HG03354 (cell line): ENCODE measurements at regions not wholly inside any gene's neighbourhood (a gene's known extent, or its start where the extent isn't known, plus 50 kb on each side); places are given as distances from the start of the nearest gene placed in this dataset.

Experiments used
- ATAC-seq: cut with Tn5 transposase; IDR thresholded peaks from one replicate; pipeline ENCODE4 v1.9.1; 2021; ENCODE audit warnings: mild to moderate bottlenecking; ENCODE audit not compliant: unreplicated experiment, poor library complexity, severe bottlenecking

GRCh38 chr3:107028086-107028485 is 349.2 kb upstream of the CCDC54 start:
- ATAC-seq, result no peak

- no peak for ATAC-seq
These were observed 348.6 kb upstream of the CCDC54 start for GRCh38 chr3:107028626-107029025.

GRCh38 chr3:107032111-107032510 is 345.1 kb upstream of the CCDC54 start:
- no peak for ATAC-seq

GRCh38 chr3:107034142-107034541 is 343.1 kb upstream of the CCDC54 start:
- no peak for ATAC-seq

GRCh38 chr3:107035176-107035575 is 342.1 kb upstream of the CCDC54 start:
- no peak for ATAC-seq

GRCh38 chr3:107044677-107045076 is 332.6 kb upstream of the CCDC54 start:
- no peak for ATAC-seq

- ATAC-seq, result no peak
These were observed 331.4 kb upstream of the CCDC54 start for GRCh38 chr3:107045791-107046190.

- no peak for ATAC-seq
These were observed 321.9 kb upstream of the CCDC54 start for GRCh38 chr3:107055181-107055942.

GRCh38 chr3:107061466-107061865 is 315.8 kb upstream of the CCDC54 start:
- ATAC-seq, result no peak

GRCh38 chr3:107062310-107062709 is 314.9 kb upstream of the CCDC54 start:
- no peak for ATAC-seq

GRCh38 chr3:107062787-107063186 is 314.5 kb upstream of the CCDC54 start:
- ATAC-seq, result no peak

- ATAC-seq, result no peak
These were observed 313.9 kb upstream of the CCDC54 start for GRCh38 chr3:107063351-107063750.

GRCh38 chr3:107064405-107065060 is 312.7 kb upstream of the CCDC54 start:
- peak; percentile 96 for ATAC-seq

- no peak for ATAC-seq
These were observed 312.0 kb upstream of the CCDC54 start for GRCh38 chr3:107065094-107065861.

GRCh38 chr3:107067421-107067820 is 309.8 kb upstream of the CCDC54 start:
- no peak for ATAC-seq

GRCh38 chr3:107068980-107069379 is 308.3 kb upstream of the CCDC54 start:
- ATAC-seq, result no peak

- ATAC-seq, result no peak
These were observed 300.3 kb upstream of the CCDC54 start for GRCh38 chr3:107076946-107077345.

- no peak for ATAC-seq
These were observed 299.8 kb upstream of the CCDC54 start for GRCh38 chr3:107077391-107077790.

GRCh38 chr3:107082527-107082926 is 294.7 kb upstream of the CCDC54 start:
- ATAC-seq, result no peak

GRCh38 chr3:107085261-107085660 is 292.0 kb upstream of the CCDC54 start:
- ATAC-seq, result no peak

- no peak for ATAC-seq
These were observed 285.1 kb upstream of the CCDC54 start for GRCh38 chr3:107092121-107092520.
